HG02938 (cell line): ENCODE measurements at regions not wholly inside any gene's neighbourhood (a gene's known extent, or its start where the extent isn't known, plus 50 kb on each side); places are given as distances from the start of the nearest gene placed in this dataset.

ENCODE experiments used
- ATAC-seq: cut with Tn5 transposase; IDR thresholded peaks from one replicate; pipeline ENCODE4 v1.9.1; 2021; ENCODE audit warnings: mild to moderate bottlenecking, moderate library complexity; ENCODE audit not compliant: unreplicated experiment

DNA sequence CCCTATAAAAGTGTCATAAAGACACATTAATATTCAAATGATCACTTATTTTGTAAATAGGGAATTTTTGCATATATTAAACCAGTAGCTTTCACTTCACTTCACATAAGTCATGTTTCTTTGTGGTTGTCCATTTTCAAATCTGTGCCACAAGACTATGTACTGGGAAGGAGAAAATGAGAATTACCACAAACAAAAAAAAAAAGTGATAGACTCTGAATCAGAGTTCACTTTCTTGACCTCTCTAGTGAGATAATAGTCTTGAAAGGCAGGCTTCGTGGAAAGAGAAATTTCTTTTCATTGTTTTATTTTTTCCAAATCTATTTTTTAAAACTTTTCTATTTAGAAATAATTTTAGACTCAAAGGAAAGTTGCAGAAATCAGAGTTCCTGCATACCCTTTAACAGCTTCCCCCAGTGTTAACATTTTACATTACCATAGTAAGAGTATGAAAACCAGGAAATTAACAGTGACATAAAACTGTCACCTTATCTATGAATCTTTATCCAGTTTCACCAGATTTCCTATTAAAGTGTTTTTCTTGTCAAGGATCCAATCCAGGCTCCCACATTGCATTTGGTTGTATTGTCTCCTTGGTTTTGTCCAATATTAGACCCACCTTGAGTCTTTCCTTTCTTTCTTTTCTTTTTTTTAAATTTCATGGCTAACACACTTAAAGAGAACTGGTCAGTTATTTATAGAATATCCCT, 215.4 kb upstream of the PGRMC2 start:
- no peak for ATAC-seq

GRCh38 chr4:128501239-128501638, 213.6 kb upstream of the PGRMC2 start:
- ATAC-seq: no peak

DNA sequence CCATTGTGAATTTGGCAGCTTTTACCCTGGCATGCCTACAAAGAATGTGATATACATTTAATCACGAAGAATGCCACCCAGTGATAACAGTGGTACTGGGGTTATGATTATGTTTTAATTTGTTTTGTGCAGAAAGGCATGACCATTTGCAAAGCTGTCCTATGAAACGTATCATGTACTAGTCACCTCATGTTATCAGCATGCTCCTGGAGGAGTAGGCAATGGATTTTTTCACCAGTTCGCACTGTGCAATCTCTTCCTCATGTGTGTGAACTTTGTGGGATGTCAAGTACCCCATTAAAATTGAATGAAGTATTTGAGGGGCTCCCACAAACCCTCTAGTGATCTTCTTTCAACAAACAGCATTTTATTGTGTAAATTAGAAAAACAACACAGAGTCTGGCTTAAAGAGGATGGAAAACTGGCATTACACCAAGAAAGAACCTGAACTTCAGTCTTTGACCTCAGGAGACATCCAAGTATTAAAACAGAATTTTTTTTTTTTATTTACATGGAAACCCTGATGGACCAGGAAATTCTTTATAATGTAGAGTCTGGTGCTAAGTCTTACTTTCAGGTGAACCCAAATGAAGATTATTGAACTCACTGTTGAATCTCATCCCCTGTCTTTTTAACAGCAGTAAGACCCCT, 200.6 kb upstream of the PGRMC2 start:
- ATAC-seq: no peak

DNA sequence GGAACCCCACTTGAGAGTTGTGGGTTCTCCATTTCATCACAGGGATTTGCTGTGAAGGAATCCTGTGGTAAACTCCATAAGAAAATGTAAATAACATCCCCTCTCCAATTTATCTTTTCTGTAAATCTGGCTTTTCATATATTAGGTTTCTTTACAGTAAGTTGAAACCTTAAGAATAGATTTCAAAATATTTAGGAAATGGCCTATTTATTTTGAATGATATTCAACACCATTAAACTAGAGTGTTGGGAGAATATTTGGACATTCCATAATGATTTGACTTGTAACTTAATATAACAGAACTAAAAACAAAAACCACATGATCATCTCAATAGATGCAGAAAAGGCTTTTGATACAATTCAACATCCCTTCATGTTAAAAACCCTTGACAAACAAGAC, 197.3 kb upstream of the PGRMC2 start:
- no peak for ATAC-seq

DNA sequence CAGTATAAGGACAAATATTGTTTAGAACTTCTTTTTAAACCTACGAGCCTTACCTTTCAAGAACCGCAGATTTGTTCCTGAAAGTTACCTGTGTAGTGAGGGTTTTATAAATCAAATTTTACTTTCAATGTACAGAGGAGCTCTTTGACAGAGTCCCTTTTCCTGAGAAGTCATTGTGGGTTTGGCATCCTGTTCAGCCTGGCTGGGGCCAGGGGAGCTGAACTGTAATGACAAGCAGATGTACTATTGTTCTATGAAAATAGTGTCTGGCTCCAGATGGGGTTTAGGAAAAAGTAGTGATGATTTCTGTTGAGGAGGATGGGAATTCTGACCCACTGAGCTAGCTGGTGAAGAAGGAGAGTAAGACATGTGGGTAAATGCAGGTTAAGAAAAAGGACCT, 196.2 kb upstream of the PGRMC2 start:
- no peak for ATAC-seq

DNA sequence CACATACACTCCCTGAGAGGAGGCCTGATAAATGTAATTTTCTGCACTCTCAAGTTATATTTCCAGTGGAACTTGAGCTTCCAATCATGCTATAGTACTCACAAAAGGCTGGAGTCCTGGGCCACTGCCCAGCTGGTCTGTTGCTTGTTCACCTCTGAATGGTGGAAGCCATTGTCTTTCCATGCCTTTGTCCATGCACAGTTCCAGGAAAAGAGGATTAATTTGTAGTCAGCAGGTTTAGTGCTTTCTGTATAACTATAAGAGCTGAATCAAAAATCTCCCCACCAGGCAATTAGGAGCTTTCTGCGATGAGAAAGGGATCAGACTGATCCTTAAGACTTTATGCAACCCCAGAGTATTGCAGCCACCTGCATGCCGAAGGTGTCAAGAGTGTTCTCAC, 195.4 kb upstream of the PGRMC2 start:
- ATAC-seq: no peak

DNA sequence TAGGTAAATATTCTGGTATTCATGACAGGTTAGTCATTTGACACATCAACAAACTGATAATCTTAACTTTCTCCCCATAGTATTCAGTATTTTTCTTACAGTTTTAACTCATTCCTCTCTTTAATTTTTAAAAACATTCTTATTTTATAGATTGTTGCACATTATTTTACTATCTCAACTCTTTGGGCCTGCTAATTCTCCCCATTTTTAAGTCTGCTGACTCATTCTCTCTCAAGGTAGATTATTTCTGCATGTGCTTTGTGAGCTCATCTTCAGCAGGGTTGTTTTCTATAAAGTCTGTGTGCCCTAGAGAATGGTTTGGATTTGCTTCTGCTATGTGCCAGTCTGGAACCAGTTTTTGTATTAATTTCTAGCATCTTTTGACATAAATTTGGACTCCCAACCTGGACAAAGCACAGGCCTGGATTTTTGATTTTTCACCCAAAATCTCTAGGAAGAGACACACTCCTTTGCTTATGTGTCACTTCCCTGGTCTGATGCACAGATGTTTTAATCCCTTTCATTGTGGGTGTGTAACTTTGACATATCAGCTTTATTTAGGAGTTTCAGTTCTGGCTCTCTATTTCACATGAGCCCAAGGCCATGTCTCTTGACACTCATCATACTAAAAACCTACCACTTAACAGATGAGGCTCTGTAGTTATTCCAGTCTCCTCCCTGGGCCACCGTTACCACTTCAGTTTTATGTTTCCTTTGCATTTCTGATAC, 194.3 kb upstream of the PGRMC2 start:
- no peak for ATAC-seq

DNA sequence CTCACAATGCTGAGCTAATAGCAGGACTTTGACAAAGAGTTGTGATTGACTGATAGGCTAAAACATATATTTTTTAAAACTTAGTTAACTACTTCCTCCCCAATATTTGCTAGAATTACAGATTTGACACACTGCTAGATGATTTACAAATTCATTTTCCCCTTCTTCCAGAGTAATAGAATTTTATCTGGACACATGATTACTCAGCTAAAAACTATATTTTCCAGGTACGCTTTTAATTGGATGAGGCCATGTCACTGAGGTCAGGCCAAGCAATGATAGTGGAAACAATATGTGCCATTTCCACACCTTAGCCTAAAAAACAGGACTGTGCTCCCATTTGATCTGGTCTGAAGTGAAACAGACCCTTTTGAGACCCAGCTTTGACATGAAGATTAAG, 193.3 kb upstream of the PGRMC2 start:
- no peak for ATAC-seq

DNA sequence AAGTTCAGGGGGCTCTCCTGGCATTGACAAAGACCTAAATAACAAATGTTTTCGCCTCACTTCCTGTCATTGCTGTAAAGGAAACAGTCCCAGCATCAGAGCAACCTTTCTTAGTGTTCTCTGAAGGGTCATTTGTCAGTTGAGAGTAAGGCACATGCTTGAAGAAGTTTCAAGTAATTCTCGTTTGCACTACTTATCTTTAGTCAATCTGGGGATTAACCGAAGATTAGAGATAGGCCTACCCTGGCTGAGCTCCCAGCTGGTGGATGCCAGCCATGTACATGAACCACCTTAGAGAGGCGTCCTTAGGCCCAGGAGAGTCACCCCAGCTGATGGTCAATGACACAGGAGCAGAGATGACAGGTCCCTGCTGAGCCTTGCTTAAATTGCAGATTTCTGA, 189.9 kb upstream of the PGRMC2 start:
- ATAC-seq: no peak

GRCh38 chr4:128475597-128475996, 188.0 kb upstream of the PGRMC2 start:
- no peak for ATAC-seq

DNA sequence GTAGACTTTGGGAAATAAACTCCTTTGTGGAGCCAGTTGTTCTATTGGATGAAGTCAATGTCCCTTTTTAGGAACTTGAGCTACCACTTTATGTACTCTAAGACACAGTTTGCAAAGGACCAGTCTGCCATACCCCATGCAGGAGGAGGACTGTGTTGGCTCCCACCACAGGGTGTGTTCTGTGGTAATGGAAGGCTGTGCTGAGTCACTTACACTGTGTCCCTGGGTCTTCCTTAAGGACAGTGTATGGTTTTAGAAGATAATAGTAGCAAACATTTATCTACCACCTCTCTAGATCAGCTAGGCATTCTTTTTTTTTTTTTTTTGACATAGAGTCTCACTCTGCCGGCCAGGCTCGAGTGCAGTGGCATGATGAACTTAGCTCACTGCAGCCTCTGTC, 184.0 kb upstream of the PGRMC2 start:
- ATAC-seq: no peak

GRCh38 chr4:128470492-128471053, 183.0 kb upstream of the PGRMC2 start:
- ATAC-seq: no peak

GRCh38 chr4:128468123-128468989, 180.7 kb upstream of the PGRMC2 start:
- ATAC-seq: no peak

DNA sequence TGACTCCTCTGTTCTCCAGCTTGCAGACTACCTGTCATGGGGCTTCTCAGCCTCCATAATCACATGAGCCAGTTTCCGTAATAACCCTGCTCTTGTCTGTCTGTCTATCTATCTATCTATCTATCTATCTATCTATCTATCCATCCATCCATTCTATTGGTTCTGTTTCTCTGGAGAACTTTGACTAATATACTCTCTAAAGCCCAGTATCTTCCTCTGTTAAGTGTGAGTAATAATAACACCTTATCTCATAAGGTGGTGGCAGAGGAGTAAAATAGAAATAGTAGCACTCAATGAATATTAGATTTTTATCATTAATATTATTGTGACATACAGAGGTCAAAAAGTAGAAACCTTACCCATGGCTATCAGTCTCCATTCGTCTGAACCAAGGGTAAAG, 177.9 kb upstream of the PGRMC2 start:
- no peak for ATAC-seq

GRCh38 chr4:128463006-128463405, 175.4 kb upstream of the PGRMC2 start:
- ATAC-seq: no peak

GRCh38 chr4:128462103-128462783, 174.6 kb upstream of the PGRMC2 start:
- ATAC-seq: no peak

DNA sequence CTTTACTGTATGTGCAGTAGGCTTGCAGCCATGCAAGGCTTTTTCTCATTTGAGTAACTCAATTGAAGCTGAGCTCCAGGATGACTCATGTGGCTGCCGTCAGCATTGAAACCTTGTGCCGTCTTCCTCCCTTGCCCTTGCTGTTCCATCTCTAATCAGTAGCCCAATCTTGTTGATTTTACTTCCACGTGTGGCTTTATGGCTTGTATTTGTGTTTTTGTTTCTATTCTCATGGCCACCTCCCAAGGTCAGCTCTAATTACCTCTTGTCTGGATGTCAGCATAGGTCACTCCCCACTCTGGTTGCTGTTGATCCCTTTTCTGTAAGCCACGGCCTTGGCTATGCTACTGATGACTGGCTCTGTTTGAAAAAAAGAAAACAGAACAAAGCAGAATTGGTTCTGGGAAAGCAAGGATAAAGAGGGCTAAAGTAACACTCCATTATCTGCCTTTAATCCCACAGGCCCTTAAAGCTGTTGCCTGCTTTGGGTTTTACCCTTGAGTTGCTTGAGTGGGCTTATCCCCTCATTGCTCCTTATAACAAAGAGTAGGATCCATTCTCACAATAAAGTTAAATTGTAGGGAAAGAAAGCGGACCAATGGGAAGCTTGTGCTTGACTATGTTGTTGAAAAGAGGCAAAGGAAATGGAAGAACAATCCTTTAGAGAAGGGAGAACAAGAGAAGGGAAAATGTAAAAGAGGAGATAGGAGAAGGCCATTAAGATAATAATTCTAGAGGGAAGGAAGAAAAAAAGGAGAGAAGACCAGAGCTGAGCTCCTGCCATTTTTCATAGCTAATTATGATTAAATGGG, 173.9 kb upstream of the PGRMC2 start:
- ATAC-seq: no peak

- no peak for ATAC-seq
Observed at GRCh38 chr4:128459547-128459946, 171.9 kb upstream of the PGRMC2 start.

DNA sequence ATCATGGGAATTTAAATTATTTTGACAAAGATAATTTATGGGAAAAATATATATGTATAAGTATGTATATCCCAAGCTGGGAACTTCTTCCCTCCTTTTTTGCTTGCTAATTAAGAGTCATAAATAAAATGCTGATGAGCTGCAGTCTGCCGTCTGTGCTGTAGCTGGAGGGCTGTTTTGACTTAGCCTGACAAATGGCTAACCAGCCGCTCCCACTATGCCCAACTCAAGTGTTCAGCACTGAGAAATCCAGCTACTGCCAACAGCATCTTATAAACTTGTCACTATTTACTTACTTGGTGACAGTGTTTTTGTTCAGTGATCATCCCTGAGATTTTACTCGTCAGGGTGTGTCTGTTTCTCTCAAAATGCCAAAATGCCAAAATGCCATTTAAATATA, 171.2 kb upstream of the PGRMC2 start:
- ATAC-seq: no peak
